GM10248 (cell line): ENCODE measurements at regions not wholly inside any gene's neighbourhood (a gene's known extent, or its start where the extent isn't known, plus 50 kb on each side); places are given as distances from the start of the nearest gene placed in this dataset.
"Not testable (repeated sequence)": the region's sequence is repeated elsewhere in the genome, so short reads cannot be mapped to it uniquely, and the experiment has no call there.

ENCODE experiments used
- CTCF ChIA-PET: fragments of 300-600 bp; sonication (Branson Sonifier 250); formaldehyde crosslinking; extraction: SDS; loops from one replicate; lab custom pipeline; 2021; ENCODE audit warnings: antibody characterized with exemption; lab: Yijun Ruan, JAX
- POLR2A ChIA-PET: fragments of 350-650 bp; sonication (Branson Sonifier 250); formaldehyde crosslinking; extraction: SDS; loops from one replicate; lab custom pipeline; 2020; ENCODE audit warnings: antibody characterized with exemption; lab: Yijun Ruan, JAX
- DNase-seq: peaks from one replicate; pipeline ENCODE4 v3.0.0; 2012; ENCODE audit errors: extremely low spot score
- CTCF ChIP-seq: IDR thresholded peaks from 2 replicates; pipeline ENCODE4 v1.5.1; 2012; ENCODE audit warnings: mild to moderate bottlenecking, low read depth; ENCODE audit errors: extremely low read depth, missing control alignments, control extremely low read depth

- DNase-seq, POLR2A ChIA-PET, CTCF ChIA-PET: not testable (repeated sequence)
Observed at GRCh38 chr20:26373066-26373465, 676.4 kb upstream of the ZNF337 start.

- CTCF ChIA-PET: no interaction called here
- no peak for TF ChIP-seq CTCF
- DNase-seq: no peak
- POLR2A ChIA-PET: no interaction called here
Observed at GRCh38 chr20:26354511-26354910, 657.9 kb upstream of the ZNF337 start.

GRCh38 chr20:26347396-26347795, 650.7 kb upstream of the ZNF337 start:
- ChIA-PET CTCF (no interaction called here), POLR2A (no interaction called here)
- no peak for DNase-seq
- TF ChIP-seq CTCF: no peak

GRCh38 chr20:26340460-26341065, 643.9 kb upstream of the ZNF337 start:
- POLR2A ChIA-PET, CTCF ChIA-PET, DNase-seq: not testable (repeated sequence)

- ChIA-PET POLR2A (no interaction called here), CTCF (no interaction called here)
- no peak for TF ChIP-seq CTCF
- no peak for DNase-seq
Observed at GRCh38 chr20:26324177-26324576, 627.5 kb upstream of the ZNF337 start.

GRCh38 chr20:26315054-26315453, 618.4 kb upstream of the ZNF337 start:
- no peak for TF ChIP-seq CTCF
- ChIA-PET POLR2A (no interaction called here), CTCF (no interaction called here)
- DNase-seq: no peak

GRCh38 chr20:26309720-26310119, 613.1 kb upstream of the ZNF337 start:
- POLR2A ChIA-PET, CTCF ChIA-PET, DNase-seq: not testable (repeated sequence)

- no peak for TF ChIP-seq CTCF
- POLR2A ChIA-PET: no interaction called here
- CTCF ChIA-PET: no interaction called here
- DNase-seq: no peak
Observed at GRCh38 chr20:26308961-26309360, 612.3 kb upstream of the ZNF337 start.

GRCh38 chr20:26295006-26295405, 598.4 kb upstream of the ZNF337 start:
- no peak for DNase-seq
- POLR2A ChIA-PET: no interaction called here
- no peak for TF ChIP-seq CTCF
- CTCF ChIA-PET: no interaction called here

GRCh38 chr20:26288379-26289061, 591.9 kb upstream of the ZNF337 start:
- POLR2A ChIA-PET, CTCF ChIA-PET, DNase-seq: not testable (repeated sequence)
